CD4-positive, alpha-beta T cell treated with Interleukin-15 for 1 hour (primary cell): ENCODE measurements at regions not wholly inside any gene's neighbourhood (a gene's known extent, or its start where the extent isn't known, plus 50 kb on each side); places are given as distances from the start of the nearest gene placed in this dataset.

Experiments used
- DNase-seq: peaks from one replicate; pipeline ENCODE4 v3.0.0-alpha.2; 2020

DNA sequence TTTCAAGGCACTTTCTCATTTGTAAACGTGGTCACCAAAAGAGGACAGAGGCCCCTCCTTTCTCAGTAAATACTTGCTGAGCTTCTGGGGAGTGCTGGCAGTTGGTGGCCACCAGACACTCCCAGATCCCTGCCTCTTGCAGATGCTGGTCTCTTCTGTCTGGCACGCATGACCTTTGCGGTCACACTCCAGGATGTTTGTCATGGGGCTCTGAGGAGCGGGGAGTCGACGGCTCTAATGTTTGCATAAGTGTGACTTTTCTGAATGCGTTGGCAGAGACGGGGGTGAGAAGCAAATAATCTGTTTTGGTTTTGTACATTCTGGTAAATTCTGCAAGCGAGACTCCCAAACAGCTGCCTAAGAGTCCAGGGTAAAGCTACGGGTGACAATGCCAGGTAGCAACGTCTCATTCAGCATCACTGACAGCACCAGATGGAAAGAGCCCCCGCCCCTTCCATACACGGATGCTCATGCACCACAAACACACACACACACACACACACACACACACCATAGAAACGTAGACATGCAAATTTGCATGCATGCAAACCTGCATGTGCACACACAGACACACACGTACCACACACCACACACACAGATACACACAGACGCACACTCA lies 101.1 kb downstream of the YTHDF1 start:
- peak; percentile 11 for DNase-seq

GRCh38 chr20:63114006-63114692 lies 101.8 kb downstream of the YTHDF1 start:
- DNase-seq: peak; percentile 5

- DNase-seq: no peak
Observed at GRCh38 chr20:63112491-63113219, 103.3 kb downstream of the YTHDF1 start.

- no peak for DNase-seq
Observed at GRCh38 chr20:63108247-63108646, 101.5 kb upstream of the BHLHE23 start.

DNA sequence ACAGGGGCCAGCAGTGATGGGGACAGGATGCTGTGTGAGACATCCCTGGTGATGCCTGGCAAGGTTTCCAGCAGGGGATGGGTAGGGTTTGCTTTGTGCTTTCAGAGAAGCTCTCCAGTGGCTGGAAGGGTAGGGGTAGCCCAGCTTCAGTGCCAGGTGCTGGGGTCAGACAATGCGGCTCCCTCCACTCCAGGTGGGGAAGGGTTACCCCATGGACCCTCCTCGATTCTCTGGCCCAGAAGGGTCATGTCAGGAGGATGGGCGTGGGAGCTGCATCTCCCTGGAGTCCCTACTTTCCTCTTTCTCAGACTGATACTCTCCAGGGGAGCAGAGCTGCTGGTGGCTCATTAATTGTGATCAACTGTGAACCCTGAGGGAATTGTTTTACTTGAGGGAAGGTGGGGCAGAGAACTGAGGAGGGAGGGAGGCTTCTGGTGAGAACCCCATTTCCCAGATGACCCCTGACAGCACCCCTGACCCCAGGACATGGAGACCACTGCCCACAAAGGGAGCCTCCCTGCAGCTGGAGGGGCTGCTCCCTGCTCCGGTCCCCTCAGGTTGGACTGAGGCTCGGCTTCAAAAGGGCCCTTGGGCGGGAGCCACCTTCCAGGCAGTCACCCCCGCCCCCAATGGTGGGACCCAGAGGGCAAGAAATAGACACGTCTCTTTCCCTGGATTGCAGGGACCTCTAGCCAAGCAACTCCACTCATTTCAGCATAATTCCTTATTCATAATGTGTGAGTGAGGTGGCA lies 100.9 kb upstream of the BHLHE23 start:
- no peak for DNase-seq

DNA sequence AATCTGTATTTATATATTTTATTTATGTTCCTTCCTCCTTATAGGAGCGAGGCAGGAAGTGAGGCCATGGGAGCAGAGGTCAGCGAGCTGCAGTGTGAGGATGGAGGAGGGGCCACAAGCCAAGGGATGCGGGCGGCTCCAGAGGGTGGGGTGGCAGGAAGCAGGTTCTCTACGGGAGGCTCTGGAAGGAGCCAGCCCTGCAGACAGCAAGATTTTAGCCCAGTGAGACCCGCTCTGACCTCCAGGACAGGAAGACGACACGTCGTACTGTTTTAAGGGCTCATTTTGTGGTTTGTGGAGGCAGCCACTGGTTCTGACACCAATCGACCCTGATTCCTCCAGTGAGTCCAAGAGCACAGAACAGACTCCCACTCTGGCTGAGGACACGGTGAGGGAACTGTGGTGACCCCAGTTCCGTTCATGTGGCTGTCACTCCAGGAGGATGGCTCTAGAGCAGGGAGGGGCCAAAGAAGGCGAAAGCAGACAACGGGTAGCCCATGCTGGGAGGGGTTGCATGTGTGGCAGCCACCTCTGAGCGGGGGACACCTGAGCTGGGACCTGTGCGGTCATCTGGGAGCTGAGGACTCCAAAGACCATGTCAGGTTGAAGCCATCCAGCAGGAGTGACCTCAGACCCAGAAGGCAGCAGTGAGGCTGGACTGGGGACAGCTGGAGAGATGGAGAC lies 100.1 kb upstream of the BHLHE23 start:
- DNase-seq: no peak

- DNase-seq: no peak
Observed at GRCh38 chr20:63106108-63106764, 99.5 kb upstream of the BHLHE23 start.

DNA sequence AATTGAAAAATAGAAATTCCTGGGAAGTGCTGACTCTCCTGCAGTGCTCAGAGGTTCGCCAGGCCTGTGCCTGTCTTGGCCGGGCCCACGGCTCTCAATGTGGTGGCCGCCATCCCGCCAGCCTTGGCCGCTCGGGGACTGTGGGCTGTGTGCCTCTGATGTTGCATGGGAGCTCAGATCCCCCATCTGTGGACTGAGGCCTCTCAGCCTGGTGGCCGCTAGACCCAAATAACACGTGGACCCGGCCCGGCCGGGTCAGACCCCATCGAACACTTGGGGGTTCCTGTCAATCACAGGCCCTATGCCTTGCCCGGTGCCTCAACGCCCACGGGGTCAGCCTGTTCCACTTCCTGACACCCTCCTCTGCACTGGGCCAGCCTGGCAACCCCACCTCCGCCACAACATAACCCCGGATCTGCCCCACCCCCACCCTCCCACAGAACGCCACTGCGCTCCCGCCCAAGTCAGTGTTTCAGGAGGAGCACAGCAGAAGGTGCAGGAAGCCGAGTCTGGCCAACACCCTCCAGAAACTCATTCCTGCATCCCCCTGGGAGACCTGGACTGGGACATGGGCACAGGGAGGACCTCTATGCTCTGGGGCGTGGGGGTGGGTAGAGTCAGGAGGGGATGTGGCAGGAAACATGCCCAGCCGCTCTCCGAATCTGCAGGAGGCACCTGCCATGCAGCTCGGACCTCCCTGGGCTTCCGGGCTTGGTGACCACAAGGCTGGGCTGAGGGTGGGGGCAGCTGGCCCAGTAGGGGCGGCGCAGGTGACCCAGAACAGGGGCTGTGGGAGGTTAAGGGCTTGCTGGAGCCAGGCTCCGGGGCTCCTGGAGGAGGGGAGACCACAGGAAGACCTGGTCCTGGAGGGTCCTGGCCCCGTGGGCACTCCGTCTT lies 98.7 kb upstream of the BHLHE23 start:
- DNase-seq: no peak

- DNase-seq: no peak
Observed at GRCh38 chr20:63104312-63105181, 97.8 kb upstream of the BHLHE23 start.

- peak; percentile 5 for DNase-seq
Observed at GRCh38 chr20:63103402-63104311, 96.9 kb upstream of the BHLHE23 start.

GRCh38 chr20:63102721-63103375 lies 96.1 kb upstream of the BHLHE23 start:
- peak; percentile 72 for DNase-seq

DNA sequence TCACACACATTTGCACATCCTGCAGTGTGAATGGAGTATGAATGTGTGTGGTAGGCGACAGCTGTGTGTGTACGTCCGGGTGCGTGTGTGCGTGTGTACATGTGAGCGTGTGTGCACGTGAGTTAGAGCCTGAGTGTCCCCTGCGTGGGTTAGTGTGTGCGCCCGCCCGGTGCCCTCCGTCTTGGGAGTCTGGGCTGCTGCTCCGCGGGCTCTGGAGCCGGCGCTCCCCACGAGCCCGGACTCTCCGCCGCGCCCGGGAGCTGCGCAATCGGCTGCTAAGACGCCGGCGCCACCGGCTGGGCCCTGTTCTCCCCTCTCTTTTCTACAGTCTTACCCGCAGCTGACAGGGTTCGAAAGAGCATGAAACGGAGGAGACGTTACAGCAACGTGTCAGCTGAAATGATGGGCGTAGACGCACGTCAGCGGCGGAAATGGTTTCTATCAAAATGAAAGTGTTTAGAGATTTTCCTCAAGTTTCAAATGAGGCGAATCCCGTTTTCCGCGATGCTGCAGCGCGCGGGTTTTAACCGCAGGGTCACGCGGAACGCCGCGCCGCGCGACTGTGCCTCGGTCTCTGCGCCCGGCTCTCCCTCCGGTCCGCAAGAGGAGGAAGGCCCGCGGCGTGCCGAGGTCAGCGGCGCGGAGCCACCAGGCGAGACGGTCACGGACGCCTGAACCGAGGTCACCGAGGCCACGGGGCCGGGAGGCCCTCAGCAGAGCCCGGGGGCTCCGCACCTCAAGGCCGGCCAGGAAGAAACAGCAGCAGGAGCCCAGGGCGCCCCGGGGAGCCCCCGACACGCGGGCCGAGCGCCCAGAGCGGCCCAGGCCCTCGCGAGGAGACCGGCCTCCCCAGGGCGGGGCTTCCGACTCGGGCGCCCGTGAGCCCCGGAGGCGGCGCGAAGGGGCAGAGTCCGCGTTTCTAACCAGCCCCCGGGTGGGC lies 95.3 kb upstream of the BHLHE23 start:
- DNase-seq: peak; percentile 60

- DNase-seq: peak; percentile 5
Observed at GRCh38 chr20:63100926-63101699, 94.3 kb upstream of the BHLHE23 start.

- peak; percentile 3 for DNase-seq
Observed at GRCh38 chr20:63100174-63100925, 93.6 kb upstream of the BHLHE23 start.

DNA sequence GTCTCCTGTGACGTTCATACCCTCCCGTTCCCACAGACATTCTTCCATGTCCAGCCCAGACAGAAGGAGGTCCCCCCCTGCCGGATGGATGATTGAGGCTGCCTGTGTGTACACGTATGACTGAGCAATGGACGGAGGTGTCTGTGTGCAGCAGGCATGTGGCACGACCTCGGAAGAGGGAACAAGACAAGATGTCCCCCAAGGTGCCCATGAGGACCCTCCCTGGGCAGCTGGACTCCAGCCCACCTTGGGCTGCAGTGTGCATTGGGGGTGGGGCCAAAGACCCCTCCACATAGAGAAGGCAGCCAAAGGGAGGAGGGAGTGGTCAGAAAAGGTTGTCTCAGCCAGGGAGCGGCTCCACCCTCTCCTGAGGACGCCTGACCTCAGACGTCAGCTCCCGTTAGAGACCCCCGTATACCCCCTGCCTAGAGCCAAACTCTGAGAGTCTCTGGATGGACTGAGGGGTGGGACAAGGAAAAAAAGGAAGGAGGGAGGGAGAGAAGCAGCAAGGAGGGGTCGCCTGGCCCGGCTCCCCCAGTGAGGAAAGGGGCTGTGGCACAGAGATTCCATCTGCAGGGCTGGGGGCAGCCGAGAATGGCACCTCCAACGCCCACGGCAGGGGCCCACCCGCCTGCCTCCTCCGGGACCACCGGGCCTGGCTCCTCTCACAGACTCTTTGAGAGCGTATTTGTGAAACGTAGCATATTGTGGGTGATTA lies 92.9 kb upstream of the BHLHE23 start:
- peak; percentile 10 for DNase-seq
